NCI-H345 treated with DMSO at 0.1 percent for 48 hours (cell line): ENCODE measurements at regions not wholly inside any gene's neighbourhood (a gene's known extent, or its start where the extent isn't known, plus 50 kb on each side); places are given as distances from the start of the nearest gene placed in this dataset.

Source experiments
- DNase-seq: peaks from one replicate; lab custom pipeline; 2025; ENCODE audit not compliant: unreplicated experiment; lab: John Stamatoyannopoulos, UW

- no peak for DNase-seq
Observed at GRCh38 chr4:129167640-129168260, 71.8 kb downstream of the C4orf33 start.

GRCh38 chr4:129172181-129172580 is 76.2 kb downstream of the C4orf33 start:
- no peak for DNase-seq

- DNase-seq, result no peak
Observed at GRCh38 chr4:129176864-129177263, 80.9 kb downstream of the C4orf33 start.

GRCh38 chr4:129179276-129179675 is 83.3 kb downstream of the C4orf33 start:
- DNase-seq, result no peak

DNA sequence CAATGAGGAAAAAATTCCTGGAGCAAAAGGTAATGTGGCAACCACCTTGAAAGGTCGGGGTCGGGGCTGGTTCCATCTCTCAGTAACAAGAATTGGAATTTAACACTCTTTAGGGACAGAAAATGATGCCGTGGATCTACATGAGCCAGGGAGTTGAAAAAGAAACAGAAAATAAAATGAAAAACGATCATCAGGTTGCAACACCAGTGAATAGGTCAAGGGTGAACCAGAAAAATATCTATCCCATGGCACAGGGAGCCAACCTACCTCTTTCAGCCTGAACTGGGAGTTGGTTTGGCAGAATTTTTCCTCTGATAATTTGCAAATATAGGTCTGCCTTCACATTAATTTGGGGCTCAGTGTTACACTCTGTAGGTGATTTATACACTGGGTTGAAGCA is 93.7 kb downstream of the C4orf33 start:
- DNase-seq, result no peak

GRCh38 chr4:129193357-129194100 is 97.6 kb downstream of the C4orf33 start:
- no peak for DNase-seq

GRCh38 chr4:129208481-129208880 is 112.5 kb downstream of the C4orf33 start:
- no peak for DNase-seq

GRCh38 chr4:129213692-129214091 is 117.7 kb downstream of the C4orf33 start:
- no peak for DNase-seq

GRCh38 chr4:129218360-129218759 is 122.4 kb downstream of the C4orf33 start:
- peak; percentile 12 for DNase-seq

- DNase-seq, result no peak
Observed at GRCh38 chr4:129218897-129219296, 122.9 kb downstream of the C4orf33 start.

DNA sequence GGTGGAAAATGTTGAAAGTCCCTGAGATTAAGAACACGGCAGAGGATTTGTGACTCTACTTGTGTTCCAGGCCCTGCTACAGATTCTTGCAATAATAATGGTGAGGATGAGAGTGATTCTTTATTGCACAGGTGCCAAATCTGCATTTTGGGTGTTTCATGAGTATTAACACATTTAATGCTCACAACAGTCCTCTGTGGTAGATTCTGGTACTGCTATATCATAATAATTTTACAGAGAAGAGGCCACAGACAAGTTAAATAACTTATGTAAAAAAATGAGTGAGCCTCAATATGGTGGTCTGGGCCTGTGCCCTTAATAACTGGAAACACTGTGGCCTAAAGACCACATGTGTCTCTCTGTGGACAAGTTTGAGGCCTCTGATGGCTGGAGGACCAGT is 124.3 kb downstream of the C4orf33 start:
- DNase-seq, result no peak

- no peak for DNase-seq
Observed at GRCh38 chr4:129223945-129224344, 128.0 kb downstream of the C4orf33 start.

- no peak for DNase-seq
Observed at GRCh38 chr4:129230846-129231245, 134.9 kb downstream of the C4orf33 start.

GRCh38 chr4:129231945-129232588 is 136.1 kb downstream of the C4orf33 start:
- DNase-seq, result no peak

DNA sequence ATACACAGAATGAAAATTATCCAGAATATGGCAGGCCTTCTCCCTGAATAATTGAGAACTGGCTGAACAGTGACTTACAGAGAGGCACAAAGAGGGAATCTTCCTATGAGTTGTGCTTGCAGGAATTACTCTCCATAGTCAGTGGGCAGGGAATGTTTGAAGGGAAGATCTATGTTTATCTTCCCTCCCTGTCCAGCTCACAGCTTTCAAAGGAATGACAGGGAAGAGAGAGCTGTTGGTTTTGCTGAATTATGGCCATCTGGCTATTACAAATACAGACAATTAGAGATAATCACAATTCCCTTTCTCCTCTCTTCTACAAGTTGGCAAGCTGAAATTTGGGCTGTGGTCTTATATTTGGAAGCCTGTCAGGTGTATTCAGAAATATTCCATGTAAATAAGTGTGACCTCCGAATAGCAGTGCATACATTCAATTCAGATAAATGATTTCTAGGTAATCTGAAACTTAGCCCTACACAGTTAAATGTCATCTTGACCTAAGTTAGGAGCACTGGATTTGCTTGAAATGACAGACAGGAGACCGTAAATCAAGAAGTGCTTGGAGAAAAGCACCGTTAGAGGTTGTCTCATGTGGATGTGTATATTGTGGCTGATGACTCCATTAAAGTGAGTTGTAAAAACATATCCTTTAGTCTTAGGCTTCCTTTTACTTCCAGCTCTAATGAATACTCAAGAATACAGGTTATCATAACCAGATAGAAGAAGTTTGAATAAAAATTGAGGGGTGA is 136.8 kb downstream of the C4orf33 start:
- DNase-seq, result no peak

DNA sequence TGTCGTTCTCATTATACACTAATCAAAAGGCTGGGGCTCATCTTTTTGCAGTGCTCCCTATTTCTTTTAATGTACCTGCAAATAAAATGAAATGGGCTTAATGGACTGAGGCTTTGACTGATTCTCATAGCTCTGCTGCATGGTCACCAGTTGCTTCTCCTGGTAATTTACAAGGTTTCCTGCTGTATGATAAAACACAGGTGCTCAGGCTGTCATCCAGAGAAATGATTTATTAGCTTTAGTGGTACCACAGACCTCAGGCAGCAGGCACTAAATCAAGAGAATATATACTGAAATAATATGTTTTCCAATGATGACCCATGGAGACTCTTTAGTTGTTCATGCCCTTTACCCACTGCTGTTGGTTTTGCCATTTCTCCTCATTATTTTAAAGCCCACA is 137.7 kb downstream of the C4orf33 start:
- no peak for DNase-seq

GRCh38 chr4:129236351-129236750 is 140.4 kb downstream of the C4orf33 start:
- DNase-seq, result no peak

- no peak for DNase-seq
Observed at GRCh38 chr4:129239088-129239487, 143.1 kb downstream of the C4orf33 start.

DNA sequence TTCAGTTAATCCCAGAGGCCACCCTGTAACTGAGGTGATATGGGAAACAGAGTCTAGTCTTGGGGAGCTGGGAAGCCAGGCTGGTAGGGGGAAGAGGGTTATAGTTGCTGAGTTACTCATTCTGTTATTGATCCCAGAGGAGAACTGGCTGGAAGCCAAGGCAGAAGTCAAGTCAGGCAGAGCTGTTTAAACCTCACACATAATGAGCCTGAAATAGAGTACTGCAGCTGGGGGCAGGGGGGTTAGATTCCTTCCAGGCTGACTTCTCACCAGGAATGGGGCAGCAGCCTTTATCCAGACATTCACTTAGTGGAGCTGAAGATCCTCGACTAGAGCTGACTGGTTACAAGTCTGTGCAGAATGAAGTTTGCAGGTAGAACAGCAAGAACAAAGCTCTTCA is 144.9 kb downstream of the C4orf33 start:
- peak; percentile 79 for DNase-seq

DNA sequence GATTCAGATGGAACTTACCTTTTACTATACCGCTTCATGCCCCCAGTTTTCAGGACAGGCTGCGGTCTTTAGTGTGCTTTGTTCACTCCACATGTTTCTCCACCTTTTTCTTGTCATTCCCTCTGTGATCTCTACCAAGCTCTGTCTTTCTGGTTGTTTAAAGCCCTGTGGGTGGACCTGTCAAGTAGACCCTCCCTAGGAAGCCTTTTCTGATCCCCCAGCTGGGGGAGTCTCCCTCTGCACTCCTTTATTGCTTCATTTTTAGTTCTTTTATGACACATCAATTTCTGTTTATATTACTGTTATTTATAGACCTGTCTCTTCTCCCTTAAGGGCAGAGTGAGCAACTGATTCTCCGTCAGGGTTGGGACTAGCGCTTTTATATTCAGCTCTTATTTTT is 150.2 kb downstream of the C4orf33 start:
- DNase-seq, result no peak

- peak; percentile 93 for DNase-seq
Observed at GRCh38 chr4:129246910-129247461, 151.0 kb downstream of the C4orf33 start.
